ENCODE measurements at regions not wholly inside any gene's neighbourhood (a gene's known extent, or its start where the extent isn't known, plus 50 kb on each side); places are given as distances from the start of the nearest gene placed in this dataset.
"Not testable (repeated sequence)": the region's sequence is repeated elsewhere in the genome, so short reads cannot be mapped to it uniquely, and the experiment has no call there.

DNA sequence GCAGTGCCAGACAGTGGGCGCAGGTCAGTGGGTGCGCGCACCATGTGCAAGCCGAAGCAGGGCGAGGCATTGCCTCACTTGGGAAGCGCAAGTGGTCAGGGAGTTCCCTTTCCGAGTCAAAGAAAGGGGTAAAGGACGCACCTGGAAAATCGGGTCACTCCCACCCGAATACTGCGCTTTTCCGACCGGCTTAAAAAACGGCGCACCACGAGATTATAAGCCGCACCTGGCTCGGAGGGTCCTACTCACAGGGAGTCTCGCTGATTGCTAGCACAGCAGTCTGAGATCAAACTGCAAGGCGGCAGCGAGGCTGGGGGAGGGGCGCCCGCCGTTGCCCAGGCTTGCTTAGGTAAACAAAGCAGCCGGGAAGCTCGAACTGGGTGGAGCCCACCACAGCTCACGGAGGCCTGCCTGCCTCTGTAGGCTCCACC, 77.9 kb downstream of the NR4A2 start:
- DNase-seq (ENCODE audit: low read depth in 2 of 2) = not testable (repeated sequence)

DNA sequence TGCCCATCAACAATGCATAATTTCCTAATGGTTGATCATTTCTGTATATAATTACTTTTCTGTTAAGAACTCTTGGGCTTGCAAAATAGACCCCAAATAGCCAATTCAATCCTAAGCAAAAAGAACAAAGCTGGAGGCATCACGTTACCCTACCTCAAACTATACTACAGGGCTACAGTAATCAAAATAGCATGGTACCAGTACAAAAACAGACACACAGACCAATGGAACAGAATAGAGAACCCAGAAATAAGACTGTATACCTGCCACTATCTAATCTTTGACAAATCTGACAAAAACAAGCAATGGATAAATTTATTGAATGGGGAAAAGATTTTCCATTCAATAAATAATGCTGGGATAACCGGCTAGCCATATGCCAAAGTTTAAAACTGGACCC, 78.8 kb downstream of the NR4A2 start:
- no peak for DNase-seq (ENCODE audit: low read depth in 2 of 2)

DNA sequence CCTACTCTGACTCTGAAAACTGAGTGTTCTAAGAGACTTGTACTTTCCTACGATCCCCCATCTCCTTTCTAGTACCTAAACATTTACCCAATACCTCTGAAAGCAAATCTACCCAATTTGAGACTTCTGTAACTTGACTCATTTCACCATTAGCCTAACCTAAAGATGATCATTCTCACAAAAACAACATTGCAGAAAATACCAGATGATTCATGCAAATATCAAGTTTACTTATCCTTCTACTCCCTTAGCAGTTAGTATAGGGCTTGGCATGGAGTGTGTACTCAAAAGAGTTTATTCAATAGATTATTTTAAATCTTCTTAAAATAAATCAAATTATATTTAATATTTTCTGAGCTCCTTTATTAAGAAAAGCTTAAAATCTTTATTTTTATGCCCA, 89.6 kb downstream of the NR4A2 start:
- DNase-seq (ENCODE audit: low read depth in 2 of 2) = no peak

DNA sequence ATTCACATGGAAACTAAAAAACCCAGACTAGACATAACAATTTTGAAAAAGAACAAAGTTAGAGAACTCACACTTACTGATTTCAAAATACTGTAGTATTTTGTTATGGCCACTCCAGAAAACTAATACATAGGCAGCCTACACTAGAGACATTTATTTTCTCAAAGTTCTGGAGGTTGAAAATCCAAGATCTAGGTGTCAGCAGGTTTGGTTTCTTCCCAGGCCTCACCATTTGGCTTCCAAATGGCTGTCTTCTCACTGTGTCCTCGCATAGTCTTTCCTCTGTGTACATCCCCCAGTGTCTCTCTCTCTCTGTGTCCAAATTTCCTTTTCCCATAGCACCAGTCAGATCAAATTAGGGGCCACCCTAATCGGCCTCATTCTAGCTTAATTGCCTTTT, 95.0 kb downstream of the NR4A2 start:
- no peak for DNase-seq (ENCODE audit: low read depth in 2 of 2)

DNA sequence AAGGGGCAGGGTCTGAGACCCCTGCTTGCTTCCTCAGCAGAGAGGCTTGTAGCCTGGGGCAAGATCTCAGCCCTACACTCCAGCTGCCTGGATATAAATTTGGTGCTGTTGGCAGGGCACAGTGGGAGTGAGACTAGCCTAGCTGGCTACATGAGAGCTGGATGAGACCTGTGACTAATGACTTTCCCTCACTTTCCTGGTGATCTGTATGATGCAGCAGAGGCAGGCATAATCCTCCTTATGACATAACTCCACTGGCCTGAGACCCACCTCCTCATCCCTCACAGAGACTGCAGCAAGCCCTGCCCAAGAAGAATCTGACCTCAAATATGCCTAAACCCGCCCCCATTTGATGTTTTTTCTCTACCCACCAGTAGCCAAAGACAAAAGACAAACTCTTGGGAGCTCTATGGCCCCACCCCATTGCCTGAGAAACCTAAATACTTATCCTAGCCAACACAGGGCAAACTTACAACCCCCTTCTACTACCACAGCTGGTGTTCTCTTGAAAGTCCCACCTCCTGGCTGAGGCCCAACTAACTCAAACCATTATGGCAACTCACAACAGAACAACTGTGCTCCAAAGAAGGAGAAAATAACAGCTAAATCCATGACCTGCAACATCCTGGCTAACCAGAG, 102.7 kb downstream of the NR4A2 start:
- DNase-seq (ENCODE audit: low read depth in 2 of 2) = no peak

DNA sequence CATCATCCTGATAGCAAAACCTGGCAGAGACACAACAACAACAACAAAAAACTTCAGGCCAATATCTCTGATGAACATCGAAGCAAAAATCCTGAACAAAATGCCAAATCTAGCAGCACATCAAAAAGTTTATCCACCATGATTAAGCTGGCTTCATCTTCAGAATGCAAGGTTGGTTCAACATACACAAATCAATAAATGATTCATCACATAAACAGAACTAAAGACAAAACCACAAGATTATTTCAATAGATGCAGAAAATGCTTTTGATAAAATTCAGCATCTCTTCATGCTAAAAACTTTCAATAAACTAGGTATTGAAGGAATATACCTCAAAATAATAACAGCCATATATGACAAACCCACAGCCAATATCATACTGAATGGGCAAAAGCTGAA, 109.2 kb downstream of the NR4A2 start:
- DNase-seq (ENCODE audit: low read depth in 2 of 2) = not testable (repeated sequence)

DNA sequence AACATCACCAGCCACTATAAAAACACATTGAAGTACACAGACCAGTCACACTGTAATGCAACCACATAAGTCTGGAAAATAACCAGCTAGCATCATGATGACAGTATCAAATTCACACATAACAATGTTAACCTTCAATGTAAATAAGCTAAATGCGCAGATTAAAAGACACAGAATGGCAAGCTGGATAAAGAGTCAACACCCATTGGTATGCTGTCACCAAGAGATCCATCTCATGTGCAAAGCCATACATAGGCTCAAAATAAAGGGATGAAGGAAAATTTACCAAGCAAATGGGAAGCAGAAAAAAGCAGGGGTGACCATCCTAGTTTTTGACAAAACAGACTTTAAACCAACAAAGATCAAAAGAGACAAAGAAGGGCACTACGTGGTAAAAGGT, 110.8 kb downstream of the NR4A2 start:
- DNase-seq (ENCODE audit: low read depth in 2 of 2) = no peak

DNA sequence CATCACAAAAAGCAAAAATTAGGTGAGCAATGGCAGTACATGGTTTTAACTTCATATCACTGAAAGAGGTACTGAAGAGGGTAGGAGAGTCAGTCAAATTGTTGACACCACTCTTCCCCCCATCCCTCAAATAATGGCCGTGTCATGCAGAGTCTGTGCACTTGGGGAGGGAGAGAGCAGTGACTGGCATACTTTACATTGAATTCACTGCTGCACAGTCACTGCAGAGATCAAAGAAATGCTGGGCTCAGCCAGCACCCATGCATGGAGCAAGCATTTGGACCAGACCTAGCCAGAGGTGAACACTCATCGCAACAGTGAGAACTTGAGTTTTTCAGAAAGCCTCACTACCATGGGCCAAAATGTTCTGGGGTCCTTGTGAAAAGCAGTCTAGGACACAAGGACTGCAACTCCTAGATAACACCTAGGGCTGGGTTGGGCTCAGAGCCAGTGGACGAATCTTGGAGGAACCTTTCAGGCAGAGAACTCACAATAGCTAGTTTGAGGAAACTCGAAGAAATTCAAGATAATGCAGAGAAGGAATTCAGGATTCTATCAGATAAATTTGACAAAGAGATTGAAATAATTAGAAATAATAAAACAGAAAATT, 112.9 kb downstream of the NR4A2 start:
- DNase-seq (ENCODE audit: low read depth in 2 of 2) = no peak

DNA sequence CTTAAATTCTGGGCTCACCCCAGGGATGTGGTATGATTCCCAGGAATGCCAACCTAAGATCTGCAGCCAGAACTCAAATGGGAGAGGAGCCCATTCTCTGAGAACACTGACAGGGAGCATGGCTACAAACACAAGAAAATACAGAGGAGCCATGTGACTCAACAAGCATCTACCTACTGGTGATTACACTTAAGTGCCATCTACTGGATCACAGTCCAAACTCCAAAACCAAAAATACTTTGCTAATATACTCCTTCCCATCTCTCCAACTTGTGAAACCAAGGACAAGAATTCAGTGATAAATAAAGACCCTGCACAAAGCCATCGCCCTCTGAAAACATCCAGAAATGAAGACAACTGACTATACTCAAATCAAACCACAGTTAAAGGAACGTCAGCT, 116.9 kb downstream of the NR4A2 start:
- no peak for DNase-seq (ENCODE audit: low read depth in 2 of 2)

DNA sequence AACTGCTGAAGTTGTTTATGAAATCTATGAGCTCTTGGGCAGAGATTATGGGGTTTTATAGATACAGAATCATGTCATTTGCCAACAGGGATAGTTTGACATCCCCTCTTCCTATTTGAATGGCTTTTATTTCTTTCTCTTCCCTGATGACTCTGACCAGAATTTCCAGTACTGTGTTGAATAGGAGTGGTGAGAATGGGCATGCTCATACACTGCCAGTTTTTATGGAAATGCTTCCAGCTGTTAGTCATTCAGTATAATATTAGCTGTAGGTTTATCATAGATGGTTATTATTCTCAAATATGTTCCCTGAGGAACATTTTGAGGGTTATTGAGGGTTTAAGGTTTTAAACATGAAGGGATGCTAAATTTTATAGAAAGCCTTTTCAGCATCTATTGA, 121.2 kb downstream of the NR4A2 start:
- no peak for DNase-seq (ENCODE audit: low read depth in 2 of 2)

DNA sequence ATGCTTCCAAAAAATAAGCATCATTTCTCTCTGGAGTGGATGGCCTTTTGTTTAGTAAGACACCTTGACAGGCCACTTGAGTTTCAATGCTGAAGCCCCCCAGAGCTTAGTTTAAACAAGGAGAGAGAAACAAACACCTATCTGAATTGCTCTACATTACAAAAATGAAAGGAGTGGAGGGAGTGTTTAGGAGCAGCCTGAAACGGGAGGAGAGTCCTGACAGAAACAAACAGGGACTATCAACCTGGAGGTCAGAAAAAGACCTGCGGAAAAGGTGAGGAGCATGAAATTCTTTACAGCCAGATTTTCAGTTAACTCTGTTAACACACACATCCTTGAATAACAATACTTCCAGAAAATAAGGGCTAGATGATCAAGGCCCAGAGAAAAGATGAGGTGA, 126.2 kb downstream of the NR4A2 start:
- no peak for DNase-seq (ENCODE audit: low read depth in 2 of 2)

DNA sequence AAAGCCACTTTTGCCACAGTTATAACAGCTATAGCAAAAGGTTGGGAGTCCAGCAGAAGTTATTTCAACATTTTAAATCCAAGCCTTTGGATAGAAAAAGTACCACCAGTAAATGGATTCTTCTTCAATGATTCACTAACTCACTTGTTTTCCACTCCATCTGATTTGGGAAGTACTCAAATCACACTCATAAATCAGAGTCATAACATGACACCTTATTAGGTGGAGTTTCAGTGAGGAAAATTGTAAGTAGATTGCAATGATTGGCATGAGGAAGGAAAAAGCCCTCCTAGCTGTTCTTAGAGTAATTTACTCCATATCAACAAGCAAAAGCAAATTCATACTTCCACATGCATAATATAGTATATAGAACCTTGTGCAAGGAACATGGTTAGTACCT, 132.9 kb downstream of the NR4A2 start:
- DNase-seq (ENCODE audit: low read depth in 2 of 2) = no peak

DNA sequence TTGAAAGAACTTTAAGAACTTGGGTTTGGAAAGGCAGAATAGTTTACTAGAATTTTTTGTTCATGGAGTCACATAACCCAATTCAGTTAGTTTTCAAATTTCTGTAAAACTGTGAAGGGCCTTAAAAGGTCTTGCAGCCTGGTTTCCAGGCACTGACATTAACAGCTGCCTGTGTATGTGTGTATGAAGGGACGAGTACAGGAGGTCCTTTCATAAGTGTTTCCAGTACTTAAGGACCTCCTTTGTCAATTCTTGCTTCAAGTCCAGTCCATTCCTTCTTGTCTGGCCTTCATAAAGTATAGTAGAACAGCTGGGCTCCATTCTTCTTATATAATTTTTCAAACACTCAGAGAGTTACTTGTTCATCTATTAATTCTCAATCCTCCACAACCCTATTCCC, 136.5 kb downstream of the NR4A2 start:
- no peak for DNase-seq (ENCODE audit: low read depth in 2 of 2)

DNA sequence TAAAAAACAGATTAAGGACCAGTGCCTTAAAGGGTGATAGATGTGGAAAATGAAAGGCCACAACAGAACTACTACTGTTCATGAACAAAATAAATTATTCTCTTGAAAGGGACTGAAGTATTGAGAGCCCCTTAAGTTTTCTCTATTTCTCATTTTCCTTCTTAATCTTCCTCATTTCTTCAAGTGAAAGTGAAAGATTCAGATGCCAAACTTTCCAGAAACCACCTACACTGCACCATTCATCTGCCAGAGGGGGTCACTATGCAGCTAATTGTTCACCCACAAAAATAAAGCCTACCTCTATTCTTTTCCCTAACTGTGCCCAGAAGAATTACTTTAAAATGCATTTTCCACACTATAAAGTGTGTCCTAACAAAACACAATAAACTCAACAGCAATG, 140.1 kb downstream of the NR4A2 start:
- DNase-seq (ENCODE audit: low read depth in 2 of 2) = peak; percentile 1 to 5

DNA sequence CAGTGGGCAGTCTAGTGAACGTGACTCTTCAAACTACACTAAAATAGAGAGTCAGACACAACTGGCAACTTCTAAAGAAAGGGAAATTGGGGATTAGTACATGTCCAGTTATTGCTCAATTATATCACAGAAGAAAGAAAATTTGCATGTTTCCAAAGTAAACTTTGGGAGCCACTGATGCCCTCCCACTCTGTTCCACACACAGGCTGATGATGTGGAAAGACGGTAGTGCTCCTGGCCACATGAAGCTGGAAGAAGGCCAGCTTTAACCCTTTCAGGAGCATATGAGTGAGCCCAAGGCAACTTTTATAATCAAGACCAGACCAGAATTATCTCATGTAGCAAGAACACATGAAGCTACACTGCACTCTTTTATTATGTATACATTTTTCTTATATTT, 141.0 kb downstream of the NR4A2 start:
- DNase-seq (ENCODE audit: low read depth in 2 of 2) = no peak

DNA sequence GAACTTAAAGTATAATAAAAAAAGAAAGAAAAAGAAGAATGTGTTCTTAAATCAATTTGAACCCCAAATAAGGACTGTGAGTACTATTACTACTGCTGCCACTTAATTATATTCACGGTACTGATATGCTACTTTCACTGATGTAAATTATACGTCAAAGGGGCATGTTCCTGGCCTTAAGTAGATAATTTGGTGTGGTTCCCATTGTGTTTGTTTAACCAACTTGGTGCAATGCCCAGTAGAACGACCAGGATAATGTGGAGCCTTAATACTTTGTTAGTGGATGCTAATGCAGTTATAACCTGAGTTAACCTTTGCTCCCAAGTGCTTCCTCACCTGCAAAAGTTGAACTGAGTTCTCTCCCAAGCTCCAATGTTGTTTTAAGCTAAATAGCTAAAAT, 142.0 kb downstream of the NR4A2 start:
- DNase-seq (ENCODE audit: low read depth in 2 of 2) = no peak

DNA sequence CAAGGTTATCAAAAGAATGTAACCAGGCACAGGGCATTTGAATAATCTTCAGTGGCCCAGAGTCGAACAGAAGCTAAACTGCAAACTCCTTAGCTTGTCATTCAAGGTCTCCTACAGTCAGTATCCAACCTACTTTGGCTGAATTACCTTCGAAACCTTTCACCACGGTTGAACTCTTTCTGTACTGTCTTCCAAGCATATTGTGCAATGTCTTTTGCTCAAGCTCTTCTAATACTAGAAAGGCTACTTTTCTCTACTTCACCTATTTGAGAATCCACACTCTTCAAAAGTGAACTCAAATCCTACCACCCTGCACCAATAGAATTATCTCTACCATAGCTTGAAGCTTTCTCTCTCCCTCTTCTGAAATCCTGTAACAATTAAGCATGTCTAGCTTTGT, 142.9 kb downstream of the NR4A2 start:
- no peak for DNase-seq (ENCODE audit: low read depth in 2 of 2)

DNA sequence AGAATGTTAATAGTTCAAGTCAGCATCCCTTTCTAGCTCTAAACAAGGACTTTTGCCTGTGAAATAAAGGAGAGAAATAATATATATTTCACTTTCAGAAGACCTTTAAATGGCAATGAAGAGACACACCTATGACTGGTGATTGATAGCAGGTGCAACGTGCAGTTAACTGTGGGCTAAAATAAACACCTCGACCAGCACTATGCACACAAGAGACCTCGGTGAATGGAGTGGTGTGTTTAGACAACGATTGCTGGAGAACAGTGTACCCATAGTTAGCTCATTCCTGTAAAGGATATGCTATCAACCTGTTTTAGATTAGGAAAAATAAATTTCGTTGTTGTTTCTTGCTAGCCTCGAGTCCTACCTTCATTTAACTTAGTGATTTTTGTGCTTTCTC, 143.4 kb downstream of the NR4A2 start:
- DNase-seq (ENCODE audit: low read depth in 2 of 2) = no peak

DNA sequence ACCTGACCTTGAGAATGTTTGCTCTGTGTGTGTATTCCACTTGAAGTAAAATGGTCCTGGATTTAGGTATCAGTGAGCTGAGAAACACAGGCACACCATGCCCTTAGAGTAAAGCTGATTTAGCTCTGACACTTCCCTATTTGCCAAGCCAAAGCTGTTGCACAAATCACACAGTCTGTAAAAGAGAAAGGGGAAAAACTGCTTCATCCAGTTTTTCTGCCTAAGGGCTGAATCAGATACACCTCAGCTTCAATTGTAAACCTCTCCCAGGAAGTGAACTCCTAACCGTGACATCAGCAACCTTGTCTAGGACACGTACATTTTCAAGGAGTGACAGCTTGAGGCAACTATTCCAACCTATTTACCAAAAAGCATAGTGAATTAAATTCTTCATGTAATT, 150.4 kb downstream of the NR4A2 start:
- DNase-seq (ENCODE audit: low read depth in 2 of 2) = no peak

DNA sequence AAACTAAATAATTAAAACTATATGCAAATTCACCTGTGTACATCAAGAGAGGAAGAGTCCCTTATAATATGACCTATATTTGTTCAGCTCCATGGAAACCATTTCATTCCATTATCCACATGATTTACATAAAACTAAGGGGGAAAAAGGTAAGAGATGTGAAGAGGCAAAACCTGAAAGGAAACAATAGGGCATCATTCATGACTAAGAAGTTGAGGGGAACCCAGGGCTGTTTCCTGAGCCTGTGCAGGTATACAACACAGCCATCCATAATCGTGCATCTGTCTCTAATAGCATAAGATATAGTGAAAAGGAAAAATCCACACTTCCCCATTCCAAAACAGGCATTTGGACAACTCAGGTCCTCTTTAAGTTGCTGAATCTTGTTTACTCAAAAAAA, 151.3 kb downstream of the NR4A2 start:
- DNase-seq (ENCODE audit: low read depth in 2 of 2) = no peak

DNA sequence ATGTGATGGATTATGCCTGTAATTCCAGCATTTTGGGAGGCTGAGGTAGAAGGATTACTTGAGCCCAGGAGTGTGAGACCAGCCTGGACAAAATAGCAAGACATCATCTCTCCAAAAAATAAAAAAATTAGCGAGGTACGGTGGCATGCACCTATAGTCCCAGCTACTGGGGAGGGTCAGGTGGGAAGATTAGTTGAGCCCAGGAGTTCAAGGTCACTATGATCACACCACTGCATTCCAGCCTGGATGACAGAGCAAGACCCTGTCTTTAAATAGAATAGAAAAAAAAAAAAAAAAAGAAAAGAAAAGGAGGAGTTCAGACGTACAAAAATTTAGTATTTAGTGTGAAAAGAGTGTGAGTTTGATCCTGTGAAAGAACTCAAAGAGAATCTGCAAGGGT, 154.9 kb downstream of the NR4A2 start:
- no peak for DNase-seq (ENCODE audit: low read depth in 2 of 2)

DNA sequence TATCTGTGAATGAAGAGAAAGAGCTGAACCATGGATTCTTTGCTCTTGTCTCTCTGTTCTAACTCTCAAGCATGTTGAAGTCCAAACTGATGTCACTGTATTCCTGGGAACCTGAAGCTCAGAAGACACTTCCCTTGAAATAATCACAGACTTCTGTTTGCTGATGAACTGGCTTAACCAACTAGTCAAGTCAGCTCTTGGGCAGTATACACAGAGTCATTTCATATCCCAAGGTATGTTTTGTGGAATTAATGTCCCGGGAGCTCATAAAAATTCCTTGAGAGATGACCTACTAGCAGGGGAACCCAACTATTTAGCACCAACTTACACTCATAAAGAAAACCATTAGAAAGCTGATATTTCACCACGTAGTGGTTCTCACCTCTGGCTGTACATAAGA, 156.6 kb downstream of the NR4A2 start:
- DNase-seq (ENCODE audit: low read depth in 2 of 2) = no peak

DNA sequence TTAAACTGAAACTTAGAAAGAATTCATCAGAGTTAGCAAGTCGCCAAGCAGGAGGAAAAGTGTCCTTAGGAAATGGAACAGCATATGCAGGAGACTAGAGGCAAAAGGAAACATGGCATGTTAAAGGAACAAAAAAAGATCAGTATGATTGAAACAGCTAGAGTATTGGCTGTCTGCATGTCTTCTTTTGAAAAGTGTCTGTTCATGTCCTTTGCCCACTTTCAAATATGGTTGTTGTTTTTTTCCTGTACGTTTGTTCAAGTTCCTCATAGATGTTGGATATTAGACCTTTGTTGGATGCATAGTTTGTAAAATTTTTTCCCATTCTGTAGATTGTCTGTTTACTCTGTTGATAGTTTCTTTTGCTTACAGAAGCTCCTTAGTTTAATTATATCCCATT, 161.6 kb downstream of the NR4A2 start:
- no peak for DNase-seq (ENCODE audit: low read depth in 2 of 2)

DNA sequence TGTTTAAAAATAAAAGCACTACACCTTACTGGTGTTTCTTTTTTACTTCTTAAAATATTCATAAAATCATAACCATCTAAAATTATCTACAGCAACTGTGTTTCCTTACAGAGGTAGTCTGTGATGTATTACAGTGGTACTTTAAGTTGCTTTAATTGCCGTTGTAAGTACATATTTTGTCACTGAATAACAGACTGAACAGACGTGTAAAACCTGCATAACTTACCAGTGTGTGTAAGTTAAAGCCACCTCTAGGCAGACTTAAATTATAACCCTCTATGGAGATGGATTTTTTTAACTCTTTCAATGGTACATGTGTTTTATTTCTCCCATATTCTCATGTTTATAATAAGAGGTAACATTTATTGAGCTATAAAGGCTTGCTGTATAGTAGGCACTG, 166.8 kb downstream of the NR4A2 start:
- DNase-seq (ENCODE audit: low read depth in 2 of 2) = no peak

All from lung microvascular endothelial cell (primary cell).